Hematopoietic multipotent progenitor cell treated with erythropoietin and hydrocortisone succinate and interleukin-3 and kit ligand, for 4 days (in vitro differentiated cells): ENCODE measurements at regions not wholly inside any gene's neighbourhood (a gene's known extent, or its start where the extent isn't known, plus 50 kb on each side); places are given as distances from the start of the nearest gene placed in this dataset.

Experiments
- DNase-seq: peaks from one replicate; pipeline ENCODE4 v3.0.0-alpha.2; 2015

- DNase-seq, result no peak
Observed at GRCh38 chr7:340979-341694, 51.2 kb downstream of the FOXL3 start.

- DNase-seq, result no peak
Observed at GRCh38 chr7:341841-342638, 52.1 kb downstream of the FOXL3 start.

GRCh38 chr7:342681-343216, 52.8 kb downstream of the FOXL3 start:
- DNase-seq, result no peak

- DNase-seq, result peak; percentile 54
Observed at GRCh38 chr7:343227-343822, 53.4 kb downstream of the FOXL3 start.

- no peak for DNase-seq
Observed at GRCh38 chr7:343864-344607, 54.1 kb downstream of the FOXL3 start.

- DNase-seq, result no peak
Observed at GRCh38 chr7:344608-344994, 54.6 kb downstream of the FOXL3 start.

GRCh38 chr7:346116-346898, 56.3 kb downstream of the FOXL3 start:
- DNase-seq, result no peak

GRCh38 chr7:347001-347590, 57.1 kb downstream of the FOXL3 start:
- DNase-seq, result no peak

- no peak for DNase-seq
Observed at GRCh38 chr7:347644-348479, 57.9 kb downstream of the FOXL3 start.

GRCh38 chr7:348480-348844, 58.5 kb downstream of the FOXL3 start:
- no peak for DNase-seq

- DNase-seq, result no peak
Observed at GRCh38 chr7:348962-349743, 59.2 kb downstream of the FOXL3 start.

- DNase-seq, result peak; percentile 39
Observed at GRCh38 chr7:351256-351655, 61.3 kb downstream of the FOXL3 start.

GRCh38 chr7:351681-352480, 61.9 kb downstream of the FOXL3 start:
- DNase-seq, result no peak

GRCh38 chr7:353746-354325, 63.9 kb downstream of the FOXL3 start:
- DNase-seq, result no peak

GRCh38 chr7:354597-355470, 64.9 kb downstream of the FOXL3 start:
- no peak for DNase-seq

GRCh38 chr7:355568-355967, 65.6 kb downstream of the FOXL3 start:
- DNase-seq, result no peak

GRCh38 chr7:356087-356486, 66.1 kb downstream of the FOXL3 start:
- DNase-seq, result no peak
